GM12878 (cell line): ENCODE measurements at regions not wholly inside any gene's neighbourhood (a gene's known extent, or its start where the extent isn't known, plus 50 kb on each side); places are given as distances from the start of the nearest gene placed in this dataset.

Experiments used
- ATAC-seq: fragments of 200-7000 bp; cut with Tn5 transposase; 3 replicates; pipeline ENCODE4 v1.9.1; 2020; ENCODE audit warnings: mild to moderate bottlenecking, moderate library complexity
- BruUV-seq: library from RNA; stranded (reverse); fragments of 400-500 nt; replicated peaks from 2 replicates; lab custom pipeline; 2021; lab: Mats Ljungman, UMichigan
- CTCF ChIA-PET: fragments of 300-600 bp; sonication (Branson Sonifier 250); formaldehyde crosslinking; extraction: SDS; loops from one replicate; lab custom pipeline; 2021; ENCODE audit warnings: inconsistent platforms; lab: Yijun Ruan, JAX
- POLR2A ChIA-PET: fragments of 350-600 bp; formaldehyde crosslinking; extraction: SDS; loops from one replicate; lab custom pipeline; 2021; ENCODE audit warnings: inconsistent platforms; lab: Charles Lee
- RAD21 ChIA-PET: fragments of 300-600 bp; sonication (Branson Sonifier 250); formaldehyde crosslinking; loops from one replicate; lab custom pipeline; 2023; ENCODE audit warnings: antibody characterized with exemption; ENCODE audit not compliant: unreplicated experiment; lab: Charles Lee
- SMC1A ChIA-PET: fragments of 300-600 bp; sonication (Branson Sonifier 250); formaldehyde crosslinking; loops from one replicate; lab custom pipeline; 2023; ENCODE audit not compliant: unreplicated experiment, uncharacterized antibody; lab: Charles Lee
- DNase-seq: peaks from one replicate; pipeline ENCODE4 v3.0.0-alpha.2; 2011; ENCODE audit warnings: low read depth, low spot score
- FAIRE-seq: peaks from 3 replicates; lab custom pipeline; 2011; peaks lifted over from hg19 to GRCh38; lab: Jason Lieb, UNC
- H2AFZ ChIP-seq: 2 replicates; pipeline ENCODE4 v1.6.0; 2011; ENCODE audit warnings: low read depth, low read length, control low read depth; ENCODE audit not compliant: control insufficient read depth
- H3K27ac ChIP-seq: 2 replicates; pipeline ENCODE4 v1.5.1; 2011; ENCODE audit warnings: control low read depth; ENCODE audit not compliant: control insufficient read depth, insufficient read depth
- H3K27me3 ChIP-seq, 2 experiments: replicated peaks in 1 of 2; 2 replicates each; pipeline versions ENCODE4 v1.6.0 to v1.6.1; 2011; ENCODE audit warnings: low read length in 1 of 2; ENCODE audit not compliant: control insufficient read depth in 2 of 2, insufficient read depth in 2 of 2
- H3K36me3 ChIP-seq, 2 experiments: 2 replicates each; pipeline ENCODE4 v1.5.1; 2011; ENCODE audit warnings: low read length in 1 of 2; ENCODE audit not compliant: control insufficient read depth in 2 of 2, insufficient read depth in 2 of 2
- H3K4me1 ChIP-seq: 2 replicates; pipeline ENCODE4 v1.6.1; 2011; ENCODE audit warnings: mild to moderate bottlenecking, low read length, moderate library complexity, mixed read lengths; ENCODE audit not compliant: control insufficient read depth, insufficient read depth
- H3K4me2 ChIP-seq: 2 replicates; pipeline ENCODE4 v1.6.0; 2011; ENCODE audit warnings: control low read depth; ENCODE audit not compliant: control insufficient read depth, insufficient read depth
- H3K4me3 ChIP-seq: fragments of 200-600 bp; sonication (generic); 2 replicates; pipeline ENCODE4 v1.5.1; 2016
- H3K79me2 ChIP-seq: 2 replicates; pipeline ENCODE4 v1.6.0; 2011; ENCODE audit warnings: low read length; ENCODE audit not compliant: control insufficient read depth, insufficient read depth
- H3K9ac ChIP-seq: 2 replicates; pipeline ENCODE4 v1.8.0; 2011; ENCODE audit warnings: low read length, control low read depth, mixed read lengths; ENCODE audit not compliant: control insufficient read depth, insufficient read depth
- H3K9me3 ChIP-seq: replicated peaks from 3 replicates; pipeline ENCODE4 v1.5.1; 2011; ENCODE audit warnings: mild to moderate bottlenecking, low read length; ENCODE audit not compliant: control insufficient read depth, insufficient read depth
- H4K20me1 ChIP-seq: 2 replicates; pipeline ENCODE4 v1.6.0; 2011; ENCODE audit not compliant: control insufficient read depth, insufficient read depth
- CREM ChIP-seq: IDR thresholded peaks from 2 replicates; pipeline ENCODE4 v1.6.1; 2014; ENCODE audit warnings: antibody characterized with exemption, low read depth
- EZH2 ChIP-seq: IDR thresholded peaks from 2 replicates; pipeline ENCODE4 v1.6.1; 2012; ENCODE audit warnings: low read depth, mild to moderate bottlenecking, control low read depth, inconsistent platforms, low read length, borderline replicate concordance; ENCODE audit not compliant: control insufficient read depth
- IKZF1 ChIP-seq: fragments of 450-650 bp; conservative IDR thresholded peaks from 2 replicates; pipeline ENCODE4 v1.6.1; 2017; ENCODE audit warnings: antibody characterized with exemption, mild to moderate bottlenecking
- IKZF2 ChIP-seq, 2 experiments: fragments of 450-650 bp; IDR thresholded peaks; 2 replicates each; pipeline ENCODE4 v1.6.1; 2017; ENCODE audit warnings: mild to moderate bottlenecking in 2 of 2, moderate library complexity in 2 of 2
- JUND ChIP-seq: IDR thresholded peaks from 2 replicates; pipeline ENCODE4 v1.6.1; 2012; ENCODE audit warnings: low read depth, mild to moderate bottlenecking, low read length, improper control_type of control experiment, moderate library complexity
- MYC ChIP-seq: IDR thresholded peaks from 2 replicates; pipeline ENCODE4 v1.6.1; 2011; ENCODE audit warnings: mild to moderate bottlenecking, low read length, moderate library complexity, inconsistent platforms; ENCODE audit not compliant: insufficient read depth, insufficient replicate concordance, insufficient read length, severe bottlenecking
- NFIC ChIP-seq: IDR thresholded peaks from 2 replicates; pipeline ENCODE4 v1.6.1; 2012; ENCODE audit warnings: low read depth, mild to moderate bottlenecking, inconsistent platforms, low read length, moderate library complexity
- PAX5 ChIP-seq: IDR thresholded peaks from 2 replicates; pipeline ENCODE4 v1.6.1; 2011; ENCODE audit warnings: low read depth, low read length, borderline replicate concordance
- PML ChIP-seq: IDR thresholded peaks from 2 replicates; pipeline ENCODE4 v1.6.1; 2012; ENCODE audit warnings: low read length, inconsistent platforms
- POLR2AphosphoS2 ChIP-seq: IDR thresholded peaks from 2 replicates; pipeline ENCODE4 v1.6.1; 2011; ENCODE audit warnings: low read depth, mild to moderate bottlenecking, low read length, improper control_type of control experiment, moderate library complexity
- RB1 ChIP-seq: fragments of 450-650 bp; formaldehyde crosslinking; IDR thresholded peaks from 2 replicates; pipeline ENCODE4 v1.6.1; 2017; ENCODE audit warnings: mild to moderate bottlenecking, borderline replicate concordance
- SIX5 ChIP-seq: IDR thresholded peaks from 2 replicates; pipeline ENCODE4 v1.6.1; 2011; ENCODE audit warnings: mild to moderate bottlenecking, low read depth, low read length, moderate library complexity; ENCODE audit not compliant: severe bottlenecking
- ZSCAN29 ChIP-seq: fragments of 450-650 bp; IDR thresholded peaks from 2 replicates; pipeline ENCODE4 v1.6.1; 2017; ENCODE audit warnings: mild to moderate bottlenecking, moderate library complexity
- WGBS: methylation state at CpG from one replicate; pipeline ENCODE4 v1.1.6; 2016; ENCODE audit warnings: low lambda C conversion rate; ENCODE audit not compliant: insufficient replicate concordance, insufficient coverage; ENCODE audit errors: missing lambda C conversion rate; 5-methylcytosine and 5-hydroxymethylcytosine counted together
- in situ Hi-C: fragments of 300-500 bp; cut with MboI; formaldehyde crosslinking; loops from 9 replicates; pipeline ENCODE4 v1.14.3; 2018; ENCODE audit warnings: mixed read lengths
- intact Hi-C: fragments of 100-400 bp; cut with micrococcal nuclease; formaldehyde crosslinking; loops from one replicate; pipeline ENCODE4 v1.14.2; 2022; ENCODE audit not compliant: unreplicated experiment
- TF ChIP-seq, protein P1 (sequence below): fragments of 450-650 bp; IDR thresholded peaks from 2 replicates; pipeline ENCODE4 v1.6.1; 2017; ENCODE audit warnings: mild to moderate bottlenecking, low read depth, inconsistent platforms; ENCODE audit not compliant: poor library complexity, severe bottlenecking
- TF ChIP-seq, protein P2 (sequence below), 3 experiments: IDR thresholded peaks in 2 of 3; conservative IDR thresholded peaks in 1 of 3; 2 replicates each; pipeline ENCODE4 v1.5.1; 2011; ENCODE audit warnings: low read depth in 3 of 3, low read length in 3 of 3, mild to moderate bottlenecking in 3 of 3, control low read depth in 2 of 3, moderate library complexity in 2 of 3, inconsistent platforms in 1 of 3, mixed read lengths in 1 of 3; ENCODE audit not compliant: control insufficient read depth in 2 of 3, insufficient read depth in 1 of 3; ENCODE audit errors: extremely low read depth in 1 of 3
- TF ChIP-seq, protein P3 (sequence below): IDR thresholded peaks from 2 replicates; pipeline ENCODE4 v1.6.1; 2012; ENCODE audit warnings: low read depth, low read length, improper control_type of control experiment
- TF ChIP-seq, protein P4 (sequence below): fragments of 450-650 bp; IDR thresholded peaks from 2 replicates; pipeline ENCODE4 v1.6.1; 2017; ENCODE audit warnings: mild to moderate bottlenecking, moderate library complexity

DNA sequence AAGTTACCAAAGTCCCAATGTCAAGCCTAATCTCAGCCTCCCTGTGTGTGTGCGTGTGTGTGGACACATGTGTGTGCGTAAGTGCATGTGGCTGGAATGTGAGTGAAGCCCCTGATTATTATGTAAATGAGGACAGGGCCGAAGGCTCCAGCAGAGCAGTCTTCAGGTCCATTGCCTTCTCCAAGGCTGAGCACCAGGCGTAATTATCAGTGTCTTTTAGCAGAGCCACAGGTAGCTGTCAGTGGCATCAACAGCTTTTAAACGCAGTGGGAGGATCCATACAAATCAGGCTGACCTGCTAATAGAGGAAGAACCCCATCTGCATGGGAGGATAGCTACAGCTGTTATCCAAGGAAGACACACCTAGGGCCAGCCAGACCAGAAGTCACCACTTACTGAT, 324.3 kb upstream of the MOCS1 start:
- Histone ChIP-seq H3K4me3 (no peak overlapping the region), H3K9me3 (no peaks in the 10 kb centered on the region; the same call in 2 of the 3 replicates), H3K4me2 (no peak overlapping the region), H3K4me1 (no peaks in the 10 kb centered on the region), H2AFZ (no peak overlapping the region), H3K27me3 (no peaks in the 10 kb centered on the region; a peak in 1 of 4 replicates), H4K20me1 (no peaks in the 10 kb centered on the region), H3K9ac (no peak overlapping the region), H3K27ac (no peak overlapping the region), H3K79me2 (no peaks in the 10 kb centered on the region), H3K36me3 (no peaks in the 10 kb centered on the region)
- DNase-seq (no peak), ATAC-seq (no peak), FAIRE-seq (no peak)
- intact Hi-C loops (no loop called here), in situ Hi-C loops (no loop called here)
- CTCF ChIA-PET: interaction anchor here (1.2 kb wide), 1 partner anchor 15 kb away, joined by 3 read pairs; no protein-coding TSS in a partner anchor
- SMC1A ChIA-PET: interaction anchor here (0.6 to 2.4 kb wide), 5 partner anchors 9 to 62 kb away, joined by 3 to 10 read pairs (median 4); no protein-coding TSS in a partner anchor
- POLR2A ChIA-PET: no interaction called here
- RAD21 ChIA-PET: interaction anchor here (0.9 kb wide), 1 partner anchor 51 kb away, joined by 3 read pairs; no protein-coding TSS in a partner anchor
- BruUV-seq: no TSS peak
- WGBS: 26% methylated on average over 5 of the region's 5 CpGs
- no peak for TF ChIP-seq SIX5
- TF ChIP-seq RB1: no peak
- TF ChIP-seq, protein P1, sequence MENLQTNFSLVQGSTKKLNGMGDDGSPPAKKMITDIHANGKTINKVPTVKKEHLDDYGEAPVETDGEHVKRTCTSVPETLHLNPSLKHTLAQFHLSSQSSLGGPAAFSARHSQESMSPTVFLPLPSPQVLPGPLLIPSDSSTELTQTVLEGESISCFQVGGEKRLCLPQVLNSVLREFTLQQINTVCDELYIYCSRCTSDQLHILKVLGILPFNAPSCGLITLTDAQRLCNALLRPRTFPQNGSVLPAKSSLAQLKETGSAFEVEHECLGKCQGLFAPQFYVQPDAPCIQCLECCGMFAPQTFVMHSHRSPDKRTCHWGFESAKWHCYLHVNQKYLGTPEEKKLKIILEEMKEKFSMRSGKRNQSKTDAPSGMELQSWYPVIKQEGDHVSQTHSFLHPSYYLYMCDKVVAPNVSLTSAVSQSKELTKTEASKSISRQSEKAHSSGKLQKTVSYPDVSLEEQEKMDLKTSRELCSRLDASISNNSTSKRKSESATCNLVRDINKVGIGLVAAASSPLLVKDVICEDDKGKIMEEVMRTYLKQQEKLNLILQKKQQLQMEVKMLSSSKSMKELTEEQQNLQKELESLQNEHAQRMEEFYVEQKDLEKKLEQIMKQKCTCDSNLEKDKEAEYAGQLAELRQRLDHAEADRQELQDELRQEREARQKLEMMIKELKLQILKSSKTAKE: no peak
- TF ChIP-seq PML: no peak
- TF ChIP-seq NFIC: no peak
- TF ChIP-seq, protein P2, sequence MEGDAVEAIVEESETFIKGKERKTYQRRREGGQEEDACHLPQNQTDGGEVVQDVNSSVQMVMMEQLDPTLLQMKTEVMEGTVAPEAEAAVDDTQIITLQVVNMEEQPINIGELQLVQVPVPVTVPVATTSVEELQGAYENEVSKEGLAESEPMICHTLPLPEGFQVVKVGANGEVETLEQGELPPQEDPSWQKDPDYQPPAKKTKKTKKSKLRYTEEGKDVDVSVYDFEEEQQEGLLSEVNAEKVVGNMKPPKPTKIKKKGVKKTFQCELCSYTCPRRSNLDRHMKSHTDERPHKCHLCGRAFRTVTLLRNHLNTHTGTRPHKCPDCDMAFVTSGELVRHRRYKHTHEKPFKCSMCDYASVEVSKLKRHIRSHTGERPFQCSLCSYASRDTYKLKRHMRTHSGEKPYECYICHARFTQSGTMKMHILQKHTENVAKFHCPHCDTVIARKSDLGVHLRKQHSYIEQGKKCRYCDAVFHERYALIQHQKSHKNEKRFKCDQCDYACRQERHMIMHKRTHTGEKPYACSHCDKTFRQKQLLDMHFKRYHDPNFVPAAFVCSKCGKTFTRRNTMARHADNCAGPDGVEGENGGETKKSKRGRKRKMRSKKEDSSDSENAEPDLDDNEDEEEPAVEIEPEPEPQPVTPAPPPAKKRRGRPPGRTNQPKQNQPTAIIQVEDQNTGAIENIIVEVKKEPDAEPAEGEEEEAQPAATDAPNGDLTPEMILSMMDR (IDR thresholded peaks at IDR 0.05 in 2 of 3, conservative IDR thresholded peaks at IDR 0.05 in 1 of 3; ENCODE audit: control insufficient read depth in 2 of 3, extremely low read depth in 1 of 3, insufficient read depth in 1 of 3, low read depth in 3 of 3, low read length in 3 of 3): no peak
- TF ChIP-seq CREM: no peak
- TF ChIP-seq, protein P3, sequence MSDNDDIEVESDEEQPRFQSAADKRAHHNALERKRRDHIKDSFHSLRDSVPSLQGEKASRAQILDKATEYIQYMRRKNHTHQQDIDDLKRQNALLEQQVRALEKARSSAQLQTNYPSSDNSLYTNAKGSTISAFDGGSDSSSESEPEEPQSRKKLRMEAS: no peak
- TF ChIP-seq IKZF1: no peak
- no peak for TF ChIP-seq JUND
- TF ChIP-seq PAX5: no peak
- no peak for TF ChIP-seq POLR2AphosphoS2
- TF ChIP-seq ZSCAN29: no peak
- TF ChIP-seq MYC: no peak
- no peak for TF ChIP-seq EZH2
- TF ChIP-seq, protein P4, sequence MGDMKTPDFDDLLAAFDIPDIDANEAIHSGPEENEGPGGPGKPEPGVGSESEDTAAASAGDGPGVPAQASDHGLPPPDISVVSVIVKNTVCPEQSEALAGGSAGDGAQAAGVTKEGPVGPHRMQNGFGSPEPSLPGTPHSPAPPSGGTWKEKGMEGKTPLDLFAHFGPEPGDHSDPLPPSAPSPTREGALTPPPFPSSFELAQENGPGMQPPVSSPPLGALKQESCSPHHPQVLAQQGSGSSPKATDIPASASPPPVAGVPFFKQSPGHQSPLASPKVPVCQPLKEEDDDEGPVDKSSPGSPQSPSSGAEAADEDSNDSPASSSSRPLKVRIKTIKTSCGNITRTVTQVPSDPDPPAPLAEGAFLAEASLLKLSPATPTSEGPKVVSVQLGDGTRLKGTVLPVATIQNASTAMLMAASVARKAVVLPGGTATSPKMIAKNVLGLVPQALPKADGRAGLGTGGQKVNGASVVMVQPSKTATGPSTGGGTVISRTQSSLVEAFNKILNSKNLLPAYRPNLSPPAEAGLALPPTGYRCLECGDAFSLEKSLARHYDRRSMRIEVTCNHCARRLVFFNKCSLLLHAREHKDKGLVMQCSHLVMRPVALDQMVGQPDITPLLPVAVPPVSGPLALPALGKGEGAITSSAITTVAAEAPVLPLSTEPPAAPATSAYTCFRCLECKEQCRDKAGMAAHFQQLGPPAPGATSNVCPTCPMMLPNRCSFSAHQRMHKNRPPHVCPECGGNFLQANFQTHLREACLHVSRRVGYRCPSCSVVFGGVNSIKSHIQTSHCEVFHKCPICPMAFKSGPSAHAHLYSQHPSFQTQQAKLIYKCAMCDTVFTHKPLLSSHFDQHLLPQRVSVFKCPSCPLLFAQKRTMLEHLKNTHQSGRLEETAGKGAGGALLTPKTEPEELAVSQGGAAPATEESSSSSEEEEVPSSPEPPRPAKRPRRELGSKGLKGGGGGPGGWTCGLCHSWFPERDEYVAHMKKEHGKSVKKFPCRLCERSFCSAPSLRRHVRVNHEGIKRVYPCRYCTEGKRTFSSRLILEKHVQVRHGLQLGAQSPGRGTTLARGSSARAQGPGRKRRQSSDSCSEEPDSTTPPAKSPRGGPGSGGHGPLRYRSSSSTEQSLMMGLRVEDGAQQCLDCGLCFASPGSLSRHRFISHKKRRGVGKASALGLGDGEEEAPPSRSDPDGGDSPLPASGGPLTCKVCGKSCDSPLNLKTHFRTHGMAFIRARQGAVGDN: no peak
- TF ChIP-seq IKZF2 (IDR thresholded peaks at IDR 0.05): no peak
